Peyer's patch (tissue), 4 donors: ENCODE measurements at regions not wholly inside any gene's neighbourhood (a gene's known extent, or its start where the extent isn't known, plus 50 kb on each side); places are given as distances from the start of the nearest gene placed in this dataset.

Experiments used
- CTCF ChIP-seq, 6 experiments: fragments of 450-650 bp in 4 of 6; fragments of 200-600 bp in 2 of 6; sonication (generic) in 1 of 6; IDR thresholded peaks; one replicate each; pipeline ENCODE4 v1.5.1; 2017 to 2019; ENCODE audit warnings: antibody characterized with exemption in 6 of 6, mild to moderate bottlenecking in 3 of 6, moderate library complexity in 1 of 6
- POLR2A ChIP-seq, 2 donors: fragments of 450-650 bp; IDR thresholded peaks; one replicate each; pipeline ENCODE4 v1.5.1; 2017; ENCODE audit warnings: antibody characterized with exemption in 2 of 2, mild to moderate bottlenecking in 2 of 2, moderate library complexity in 2 of 2

- TF ChIP-seq CTCF (IDR thresholded peaks at IDR 0.05): no peak
- no peak for TF ChIP-seq POLR2A (IDR thresholded peaks at IDR 0.05)
Measured at GRCh38 chrX:1029494-1029893, 183.0 kb downstream of the CRLF2 start.
